ENCODE measurements at regions not wholly inside any gene's neighbourhood (a gene's known extent, or its start where the extent isn't known, plus 50 kb on each side); places are given as distances from the start of the nearest gene placed in this dataset.
"Not testable (repeated sequence)": the region's sequence is repeated elsewhere in the genome, so short reads cannot be mapped to it uniquely, and the experiment has no call there.

DNA sequence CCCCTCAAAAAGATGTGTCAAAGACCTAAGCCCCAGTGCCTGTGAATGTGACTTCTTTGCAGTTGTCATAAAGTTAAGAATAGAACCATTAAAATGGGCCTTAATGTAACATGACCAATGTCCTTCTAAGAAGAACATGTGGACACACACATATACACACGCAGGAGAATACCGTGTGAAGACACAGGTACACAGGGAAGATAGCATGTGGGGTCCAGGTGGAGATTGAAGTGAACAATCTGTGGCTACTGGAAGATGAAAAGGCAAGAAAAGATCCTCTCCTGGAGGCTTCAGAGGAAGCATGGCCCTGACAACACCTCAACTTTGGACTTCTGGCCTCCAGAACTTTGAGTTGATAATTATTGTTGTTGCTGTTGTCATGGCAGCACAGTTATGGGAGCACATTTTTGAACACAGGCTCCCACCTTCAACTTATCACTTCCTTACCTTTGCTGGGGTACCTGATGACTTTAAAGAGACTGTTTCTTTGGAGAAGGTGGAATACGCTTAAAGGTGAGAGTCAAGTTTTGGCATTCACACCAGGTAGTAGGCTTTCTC, 123.5 kb upstream of the ADCY2 start:
- no peaks in the 10 kb centered on the region for H3K4me1 Mint-ChIP-seq
- H3K36me3 Mint-ChIP-seq (ENCODE audit: low read depth), result no peaks in the 10 kb centered on the region
- no peak for ATAC-seq (ENCODE audit: low read depth)
- no peaks in the 10 kb centered on the region for H3K27me3 Mint-ChIP-seq
- TF ChIP-seq, protein P1, sequence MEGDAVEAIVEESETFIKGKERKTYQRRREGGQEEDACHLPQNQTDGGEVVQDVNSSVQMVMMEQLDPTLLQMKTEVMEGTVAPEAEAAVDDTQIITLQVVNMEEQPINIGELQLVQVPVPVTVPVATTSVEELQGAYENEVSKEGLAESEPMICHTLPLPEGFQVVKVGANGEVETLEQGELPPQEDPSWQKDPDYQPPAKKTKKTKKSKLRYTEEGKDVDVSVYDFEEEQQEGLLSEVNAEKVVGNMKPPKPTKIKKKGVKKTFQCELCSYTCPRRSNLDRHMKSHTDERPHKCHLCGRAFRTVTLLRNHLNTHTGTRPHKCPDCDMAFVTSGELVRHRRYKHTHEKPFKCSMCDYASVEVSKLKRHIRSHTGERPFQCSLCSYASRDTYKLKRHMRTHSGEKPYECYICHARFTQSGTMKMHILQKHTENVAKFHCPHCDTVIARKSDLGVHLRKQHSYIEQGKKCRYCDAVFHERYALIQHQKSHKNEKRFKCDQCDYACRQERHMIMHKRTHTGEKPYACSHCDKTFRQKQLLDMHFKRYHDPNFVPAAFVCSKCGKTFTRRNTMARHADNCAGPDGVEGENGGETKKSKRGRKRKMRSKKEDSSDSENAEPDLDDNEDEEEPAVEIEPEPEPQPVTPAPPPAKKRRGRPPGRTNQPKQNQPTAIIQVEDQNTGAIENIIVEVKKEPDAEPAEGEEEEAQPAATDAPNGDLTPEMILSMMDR (IDR thresholded peaks at IDR 0.05), result no peak
- no peak for DNase-seq
- H3K4me3 Mint-ChIP-seq, result no peak overlapping the region
- no peak overlapping the region for H3K27ac Mint-ChIP-seq
- intact Hi-C loops (cut with micrococcal nuclease), result no loop called here
- ChIA-PET POLR2A (no interaction called here), CTCF (no interaction called here)
- H3K9me3 Mint-ChIP-seq, result no peaks in the 10 kb centered on the region

DNA sequence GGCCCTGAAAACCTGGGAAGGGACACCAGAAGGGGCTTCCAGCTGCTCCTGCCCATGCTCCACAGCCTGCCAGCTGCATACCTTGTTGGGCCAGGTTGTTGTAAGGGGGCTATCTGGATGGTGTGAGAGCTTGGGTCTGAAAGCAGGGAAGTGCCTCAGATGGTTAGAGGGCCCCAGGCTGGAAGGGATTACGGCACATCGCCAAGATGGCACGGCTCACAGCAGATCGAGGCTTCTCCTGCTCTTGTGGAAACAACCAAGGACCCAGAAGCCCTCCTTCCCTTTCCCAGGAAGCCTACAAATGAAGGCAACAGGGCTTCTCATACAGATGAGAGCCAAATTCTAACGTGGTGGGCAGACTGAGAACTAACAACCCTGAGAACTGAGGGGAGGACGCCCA, 121.7 kb upstream of the ADCY2 start:
- no peak for ATAC-seq (ENCODE audit: low read depth)
- Mint-ChIP-seq H3K4me1 (no peaks in the 10 kb centered on the region), H3K36me3 (ENCODE audit: low read depth) (no peaks in the 10 kb centered on the region)

DNA sequence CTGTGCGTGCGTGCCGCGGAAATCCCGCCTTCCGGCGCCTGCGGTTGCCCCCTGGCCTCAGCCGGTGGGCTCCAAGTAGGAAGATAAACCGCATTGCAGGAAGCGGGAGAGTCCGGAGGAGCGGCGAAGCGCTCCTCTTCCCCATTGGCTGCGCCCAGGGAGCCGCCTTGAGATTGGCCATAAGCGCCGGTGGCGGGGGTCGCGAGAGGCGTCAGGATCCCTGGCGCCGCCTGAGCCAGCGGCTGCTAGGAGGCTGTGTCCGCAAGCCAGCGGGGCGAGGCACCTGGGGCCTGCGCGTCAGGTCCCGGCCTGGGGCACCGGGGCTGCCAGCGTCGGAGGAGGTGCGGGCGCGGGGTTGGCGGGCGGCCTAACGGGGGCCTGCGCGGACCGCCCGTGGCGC, 106.3 kb upstream of the ADCY2 start:
- ATAC-seq (ENCODE audit: low read depth); H3K27me3 Mint-ChIP-seq; POLR2A ChIA-PET: not testable (repeated sequence)

More for the DNA sequence above, 121.7 kb upstream of the ADCY2 start:
- intact Hi-C loops (cut with micrococcal nuclease), result no loop called here
- H3K4me3 Mint-ChIP-seq, result no peak overlapping the region
- no peak for DNase-seq
- ChIA-PET CTCF (no interaction called here), POLR2A (no interaction called here)
- no peaks in the 10 kb centered on the region for H3K27me3 Mint-ChIP-seq
- no peak overlapping the region for H3K27ac Mint-ChIP-seq
- TF ChIP-seq, protein P1 (IDR thresholded peaks at IDR 0.05), result no peak
- H3K9me3 Mint-ChIP-seq, result no peaks in the 10 kb centered on the region

DNA sequence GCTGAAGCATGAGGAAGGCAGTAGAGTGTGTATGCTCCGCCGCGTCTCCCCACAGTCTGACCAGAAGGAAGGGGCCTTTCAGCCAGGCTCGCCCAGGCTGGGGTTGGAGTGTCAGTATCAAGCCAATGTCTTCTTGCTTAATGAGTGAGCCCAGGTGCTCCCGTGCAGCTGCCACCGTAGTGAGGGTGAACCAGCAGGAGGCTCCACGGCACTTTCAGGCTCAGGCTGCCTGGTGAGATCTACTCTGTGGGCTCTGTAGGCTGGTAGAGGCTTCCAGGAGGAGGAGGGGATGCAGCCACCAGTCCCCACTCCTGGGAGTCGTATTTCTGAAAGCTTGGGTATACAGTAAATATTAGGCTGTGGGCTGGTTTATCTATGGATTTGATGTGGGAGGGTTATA, 98.1 kb upstream of the ADCY2 start:
- DNase-seq; ATAC-seq (ENCODE audit: low read depth); POLR2A ChIA-PET; CTCF ChIA-PET; H3K27ac Mint-ChIP-seq; H3K27me3 Mint-ChIP-seq; H3K4me1 Mint-ChIP-seq; H3K4me3 Mint-ChIP-seq; H3K36me3 Mint-ChIP-seq (ENCODE audit: low read depth); intact Hi-C loops (cut with micrococcal nuclease); H3K9me3 Mint-ChIP-seq: not testable (repeated sequence)

More for the DNA sequence above, 106.3 kb upstream of the ADCY2 start:
- H3K4me3 Mint-ChIP-seq; H3K27ac Mint-ChIP-seq; H3K9me3 Mint-ChIP-seq; intact Hi-C loops (cut with micrococcal nuclease); CTCF ChIA-PET; H3K36me3 Mint-ChIP-seq (ENCODE audit: low read depth); H3K4me1 Mint-ChIP-seq; DNase-seq: not testable (repeated sequence)

DNA sequence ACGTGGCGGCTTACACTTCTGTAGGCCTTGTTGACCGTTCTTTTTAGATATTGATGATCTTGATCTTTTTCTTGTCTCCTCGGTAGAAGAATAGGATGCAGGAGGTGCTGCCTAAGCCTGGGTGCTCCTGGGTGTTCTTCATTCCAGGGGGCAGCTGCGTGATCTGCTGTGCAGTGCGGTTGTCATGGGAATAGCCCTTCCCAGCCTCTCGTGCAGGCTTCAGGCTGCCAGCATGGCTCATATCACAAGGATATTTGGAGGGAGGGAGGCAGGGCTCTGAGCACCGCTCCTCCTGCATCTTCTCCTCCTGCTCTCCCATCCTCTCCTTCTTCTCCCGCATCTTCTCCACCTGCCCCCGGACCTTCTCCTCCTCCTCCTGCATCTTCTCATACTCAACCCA, 96.2 kb upstream of the ADCY2 start:
- ATAC-seq (ENCODE audit: low read depth); H3K27me3 Mint-ChIP-seq; H3K27ac Mint-ChIP-seq; H3K9me3 Mint-ChIP-seq; POLR2A ChIA-PET; H3K4me3 Mint-ChIP-seq; CTCF ChIA-PET; intact Hi-C loops (cut with micrococcal nuclease); H3K4me1 Mint-ChIP-seq; H3K36me3 Mint-ChIP-seq (ENCODE audit: low read depth); DNase-seq: not testable (repeated sequence)

DNA sequence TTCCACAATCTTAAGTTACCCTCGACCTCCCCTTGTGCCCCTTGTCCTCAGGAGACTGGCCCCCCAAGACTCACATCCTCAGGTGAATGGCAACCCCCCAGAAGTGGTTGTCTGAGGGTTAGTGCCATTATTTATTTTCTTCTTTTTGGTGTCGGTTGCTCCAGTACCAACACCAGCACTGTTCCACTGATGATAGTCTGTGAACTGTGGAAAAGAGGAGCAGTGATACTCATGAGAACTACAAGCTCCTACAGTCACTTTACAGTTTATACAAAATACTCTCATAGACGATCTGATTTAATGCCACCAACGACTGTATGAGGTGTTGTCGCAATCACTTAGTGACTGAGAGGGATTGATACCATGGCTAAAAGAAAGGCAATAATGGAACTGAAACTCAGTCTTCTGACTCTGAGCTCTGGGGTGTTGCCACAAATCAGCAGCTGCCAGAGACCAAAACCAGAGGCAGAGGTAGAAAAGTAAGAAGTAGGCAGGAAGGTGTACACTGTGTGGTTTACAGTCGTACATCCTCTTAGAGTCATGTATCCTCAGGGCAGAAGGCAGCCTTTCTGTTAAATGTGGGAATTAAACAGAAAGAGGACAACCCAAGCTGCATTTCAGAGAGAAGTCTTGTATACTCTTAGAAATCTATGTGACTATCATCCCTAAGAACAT, 90.8 kb upstream of the ADCY2 start:
- H3K4me1 Mint-ChIP-seq; H3K36me3 Mint-ChIP-seq (ENCODE audit: low read depth); CTCF ChIA-PET; POLR2A ChIA-PET; H3K27me3 Mint-ChIP-seq; H3K4me3 Mint-ChIP-seq; ATAC-seq (ENCODE audit: low read depth); intact Hi-C loops (cut with micrococcal nuclease); DNase-seq; H3K9me3 Mint-ChIP-seq; H3K27ac Mint-ChIP-seq: not testable (repeated sequence)

DNA sequence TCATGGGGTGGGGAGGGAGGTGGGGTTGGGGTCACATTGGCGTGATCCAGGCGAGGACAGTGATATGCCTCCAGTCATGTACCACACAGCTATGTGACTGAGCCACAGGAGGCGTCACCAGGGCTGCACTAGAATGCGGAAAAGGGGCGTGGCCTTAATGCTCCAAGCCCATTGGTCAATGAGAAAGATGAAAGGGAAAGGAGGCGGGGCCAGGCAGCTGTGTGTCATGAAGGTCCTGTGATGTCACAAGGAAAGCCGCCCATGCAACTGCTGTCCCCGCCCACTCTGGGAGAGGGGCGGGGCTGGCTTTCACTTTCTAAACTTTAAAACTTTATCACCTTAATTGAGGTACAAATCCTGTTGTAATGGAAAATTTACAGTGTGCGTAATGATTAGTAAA, 89.4 kb upstream of the ADCY2 start:
- H3K9me3 Mint-ChIP-seq; CTCF ChIA-PET; H3K27me3 Mint-ChIP-seq; H3K27ac Mint-ChIP-seq; H3K4me1 Mint-ChIP-seq; DNase-seq; ATAC-seq (ENCODE audit: low read depth); intact Hi-C loops (cut with micrococcal nuclease); H3K36me3 Mint-ChIP-seq (ENCODE audit: low read depth); H3K4me3 Mint-ChIP-seq; POLR2A ChIA-PET: not testable (repeated sequence)

DNA sequence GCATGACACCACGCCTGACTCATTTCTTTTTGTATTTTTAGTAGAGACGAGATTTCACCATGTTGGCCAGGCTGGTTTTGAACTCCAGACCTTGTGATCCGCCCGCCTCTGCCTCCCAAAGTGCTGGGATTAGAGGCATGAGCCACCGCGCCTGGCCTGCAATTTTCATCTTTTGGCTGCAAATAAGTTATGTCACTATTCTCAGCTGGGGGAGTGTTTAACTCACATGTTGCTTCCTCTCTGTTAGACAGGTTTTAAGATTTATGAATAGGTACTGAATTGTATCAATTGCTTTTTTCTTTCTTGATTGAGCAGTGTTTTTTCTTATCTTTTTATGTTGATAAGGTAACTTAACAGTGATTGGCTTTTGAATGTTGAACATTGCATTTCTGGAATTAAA, 88.2 kb upstream of the ADCY2 start:
- POLR2A ChIA-PET, result interaction anchor here (0.7 kb wide), 1 partner anchor 1445 kb away, joined by 5 read pairs; no protein-coding TSS in a partner anchor
- H3K9me3 Mint-ChIP-seq; intact Hi-C loops (cut with micrococcal nuclease); DNase-seq; H3K4me1 Mint-ChIP-seq; H3K27ac Mint-ChIP-seq; ATAC-seq (ENCODE audit: low read depth); H3K36me3 Mint-ChIP-seq (ENCODE audit: low read depth); H3K4me3 Mint-ChIP-seq; H3K27me3 Mint-ChIP-seq; CTCF ChIA-PET: not testable (repeated sequence)

DNA sequence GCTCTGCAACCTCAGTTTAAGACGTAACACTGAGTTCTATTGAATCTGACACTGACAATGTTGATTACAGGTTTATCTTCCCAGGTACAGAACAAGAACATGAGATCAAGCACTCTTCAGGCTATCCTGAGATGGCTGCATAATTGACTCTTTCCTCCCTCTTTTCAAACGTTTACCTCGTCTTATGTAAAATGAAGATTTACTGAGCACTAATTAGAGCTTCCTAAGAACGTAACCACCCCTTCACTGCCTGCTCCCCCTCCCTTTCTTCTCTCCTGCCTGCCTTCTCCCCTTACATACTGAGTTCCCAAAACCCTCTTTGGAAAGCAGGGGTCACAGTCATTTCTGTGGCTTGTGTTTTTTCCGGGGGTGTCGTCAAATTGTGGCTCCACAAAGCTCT, 86.2 kb upstream of the ADCY2 start:
- CTCF ChIA-PET, result not testable (repeated sequence)

DNA sequence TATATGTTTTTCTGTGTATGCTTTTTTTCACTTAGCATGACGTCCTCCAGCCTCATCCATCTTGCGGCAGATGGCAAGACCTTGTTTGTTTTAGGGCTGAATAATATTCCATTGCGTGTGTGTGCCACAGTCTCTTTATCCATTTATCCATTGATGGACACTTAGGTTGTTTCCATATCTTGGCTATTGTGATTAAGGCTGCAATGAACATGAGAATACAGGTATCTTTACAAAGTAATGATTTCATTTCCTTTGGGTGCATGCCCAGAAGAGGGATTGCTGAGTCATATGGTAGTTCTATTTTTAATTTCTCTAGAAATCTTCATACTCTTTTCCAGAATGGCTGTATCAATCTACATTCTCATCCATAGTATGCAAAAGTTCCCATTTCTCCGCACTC, 85.3 kb upstream of the ADCY2 start:
- CTCF ChIA-PET; intact Hi-C loops (cut with micrococcal nuclease); POLR2A ChIA-PET; H3K27ac Mint-ChIP-seq; H3K4me3 Mint-ChIP-seq; H3K27me3 Mint-ChIP-seq; H3K36me3 Mint-ChIP-seq (ENCODE audit: low read depth); H3K9me3 Mint-ChIP-seq; H3K4me1 Mint-ChIP-seq; DNase-seq; ATAC-seq (ENCODE audit: low read depth): not testable (repeated sequence)

More for the DNA sequence above, 86.2 kb upstream of the ADCY2 start:
- intact Hi-C loops (cut with micrococcal nuclease); H3K9me3 Mint-ChIP-seq; H3K4me3 Mint-ChIP-seq; H3K27me3 Mint-ChIP-seq; H3K27ac Mint-ChIP-seq; H3K4me1 Mint-ChIP-seq; H3K36me3 Mint-ChIP-seq (ENCODE audit: low read depth); POLR2A ChIA-PET; DNase-seq; ATAC-seq (ENCODE audit: low read depth): not testable (repeated sequence)
